ENCODE measurements at regions not wholly inside any gene's neighbourhood (a gene's known extent, or its start where the extent isn't known, plus 50 kb on each side); places are given as distances from the start of the nearest gene placed in this dataset.

DNA sequence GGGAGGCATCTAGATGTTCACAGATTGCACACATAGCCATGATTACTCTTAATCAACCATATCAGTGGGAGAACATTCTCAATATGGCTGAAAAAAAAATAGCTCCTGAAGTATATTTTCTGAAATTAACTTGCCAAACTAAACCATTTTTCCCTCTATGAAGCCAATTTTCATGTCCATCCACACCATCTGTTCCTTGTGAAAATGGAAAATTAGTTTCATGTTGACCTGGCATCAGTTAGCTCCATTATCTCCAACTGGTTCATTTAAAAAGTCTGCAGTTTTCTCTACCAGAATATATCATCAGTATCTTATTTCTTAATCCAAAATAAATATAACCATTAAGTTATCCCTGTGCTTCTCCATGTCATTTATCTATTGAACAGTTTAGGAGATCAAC, 138.8 kb upstream of the CDH10 start (continued):
- no peak for TF ChIP-seq CHD7 (IDR thresholded peaks at IDR 0.05; ENCODE audit: insufficient replicate concordance, low read length)
- TF ChIP-seq KDM1A (IDR thresholded peaks at IDR 0.05; ENCODE audit: borderline replicate concordance, low read length), result no peak
- TF ChIP-seq BCL11A (IDR thresholded peaks at IDR 0.05; ENCODE audit: low read depth in 2 of 2, low read length in 2 of 2), result no peak
- no peak for TF ChIP-seq NANOG (IDR thresholded peaks at IDR 0.05; ENCODE audit: insufficient read depth, low read depth, low read length, poor library complexity, severe bottlenecking)
- TF ChIP-seq KDM4A (IDR thresholded peaks at IDR 0.05; ENCODE audit: low read depth, low read length, severe bottlenecking), result no peak
- TF ChIP-seq KDM5A (IDR thresholded peaks at IDR 0.05; ENCODE audit: low read length), result no peak
- no peak for TF ChIP-seq SRF (IDR thresholded peaks at IDR 0.05; ENCODE audit: low read depth, low read length)
- TF ChIP-seq SIRT6 (IDR thresholded peaks at IDR 0.05; ENCODE audit: low read length), result no peak
- TF ChIP-seq RBBP5 (IDR thresholded peaks at IDR 0.05; ENCODE audit: borderline replicate concordance, low read depth, low read length), result no peak
- no peak for TF ChIP-seq EP300 (IDR thresholded peaks at IDR 0.05; ENCODE audit: borderline replicate concordance in 1 of 2, low read depth in 2 of 2, low read length in 2 of 2)
- TF ChIP-seq SP1 (IDR thresholded peaks at IDR 0.05; ENCODE audit: low read depth, low read length), result no peak
- no peak for TF ChIP-seq FOSL1 (IDR thresholded peaks at IDR 0.05; ENCODE audit: insufficient read depth, low read depth, low read length)

Measured in H1 (cell line).